ENCODE measurements at regions not wholly inside any gene's neighbourhood (a gene's known extent, or its start where the extent isn't known, plus 50 kb on each side); places are given as distances from the start of the nearest gene placed in this dataset.

DNA sequence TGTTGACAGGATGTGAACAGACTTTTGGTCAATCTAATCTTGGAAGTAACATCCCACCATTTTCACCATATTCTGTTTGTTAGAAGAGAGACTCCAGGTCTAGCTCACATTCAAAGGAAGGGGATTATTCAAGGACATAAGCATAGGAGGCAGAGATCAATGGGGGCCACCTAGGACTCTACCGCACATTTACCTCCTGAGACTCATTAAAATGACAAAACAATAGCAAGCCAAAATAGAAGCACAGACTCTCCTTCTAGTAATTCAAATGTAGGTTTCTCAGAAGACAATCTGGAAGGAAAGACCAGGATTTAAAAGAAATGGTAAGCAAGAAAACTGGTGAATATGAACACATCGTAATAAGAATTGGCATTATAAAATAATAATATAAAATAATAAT is 156.4 kb upstream of the KYNU start:
- H3K9me3 Mint-ChIP-seq: no peaks in the 10 kb centered on the region; a peak in 1 of 5 replicates

More for the DNA sequence above, 156.4 kb upstream of the KYNU start:
- Histone ChIP-seq H3K79me2 (ENCODE audit: insufficient read depth, low read length) (no peaks in the 10 kb centered on the region), H4K5ac (ENCODE audit: insufficient read length, low read depth, low read length) (no peak overlapping the region), H2AK5ac (ENCODE audit: insufficient read length, low read length) (no peak overlapping the region), H4K20me1 (ENCODE audit: control insufficient read depth, insufficient read depth, insufficient read length) (no peaks in the 10 kb centered on the region), H4K91ac (ENCODE audit: insufficient read length, low read depth, low read length) (no peak overlapping the region), H3K4me1 (ENCODE audit: insufficient read depth, low read length) (peaks cover 2% of the 10 kb centered on the region; the same call in 1 of the 2 replicates), H3K56ac (ENCODE audit: insufficient read length, low read depth, low read length) (no peak overlapping the region), H2BK12ac (ENCODE audit: insufficient read length, low read depth, low read length) (no peak overlapping the region), H3T11ph (ENCODE audit: low read length) (no peak overlapping the region), H3K79me1 (ENCODE audit: insufficient read depth, low read depth, low read length, poor library complexity, severe bottlenecking) (no peaks in the 10 kb centered on the region), H3K9me3 (ENCODE audit: control insufficient read depth, low read depth, low read length) (no peaks in the 10 kb centered on the region), H3K23me2 (ENCODE audit: insufficient read length, low read depth, low read length, poor library complexity, severe bottlenecking) (no peaks in the 10 kb centered on the region), H3K14ac (ENCODE audit: insufficient read depth, low read length) (no peak overlapping the region), H3K27ac (ENCODE audit: insufficient read length, low read depth, low read length) (no peak overlapping the region), H2AFZ (ENCODE audit: low read length) (no peak overlapping the region), H3K18ac (ENCODE audit: insufficient read length, low read depth, low read length) (no peak overlapping the region), H3K4me2 (ENCODE audit: insufficient read depth, insufficient read length, low read length) (no peak overlapping the region), H2BK20ac (ENCODE audit: low read depth, low read length, poor library complexity, severe bottlenecking) (no peak overlapping the region), H3K9ac (ENCODE audit: extremely low read depth, insufficient read length, low read length) (no peak overlapping the region), H2BK5ac (ENCODE audit: insufficient read length, low read length) (no peak overlapping the region), H3K27me3 (ENCODE audit: insufficient read depth, low read length) (no peaks in the 10 kb centered on the region), H2BK15ac (ENCODE audit: low read depth, low read length) (no peak overlapping the region), H3K4ac (ENCODE audit: low read depth, low read length) (no peak overlapping the region), H4K8ac (replicated peaks; ENCODE audit: insufficient read length, low read depth, low read length) (no peak overlapping the region), H3K23ac (ENCODE audit: insufficient read length, low read depth, low read length) (no peak overlapping the region), H2BK120ac (ENCODE audit: low read depth, low read length, poor library complexity, severe bottlenecking) (no peak overlapping the region)
- H3K36me3 Mint-ChIP-seq (ENCODE audit: insufficient read depth in 1 of 3, low read depth in 3 of 3): 0 out of 7 replicates have a peak, but pooled peaks cover 0 to 3% (median 0%) of the 10 kb centered on the region in 3 experiments
- peaks cover 39 to 40% of the 10 kb centered on the region in 2 experiments for H3K4me1 Mint-ChIP-seq
- no peak for TF ChIP-seq CTCF (conservative IDR thresholded peaks at IDR 0.05)
- H3K4me3 Mint-ChIP-seq: no peak overlapping the region
- no peaks in the 10 kb centered on the region for H3K27me3 Mint-ChIP-seq (ENCODE audit: low read depth)
- no CpG with 5 or more reads among the region's 2 CpGs for WGBS (ENCODE audit: extremely low coverage, insufficient read length, low lambda C conversion rate)
- peak overlapping the region in 2 of 3 experiments; percentile 19 to 31; a peak in 1 of 7 replicates for H3K27ac Mint-ChIP-seq
- no peak for DNase-seq

Data from H9 (cell line).